ENCODE measurements at regions not wholly inside any gene's neighbourhood (a gene's known extent, or its start where the extent isn't known, plus 50 kb on each side); places are given as distances from the start of the nearest gene placed in this dataset.

GRCh38 chr5:126311766-126312165 is 111.4 kb upstream of the GRAMD2B start:
- TF ChIP-seq CTCF (IDR thresholded peaks at IDR 0.05; ENCODE audit: insufficient read depth, low read depth, low read length) = no peak
- no peak for DNase-seq (ENCODE audit: low read depth)
- H3K4me3 ChIP-seq (ENCODE audit: low read depth, low read length) = no peak overlapping the region

GRCh38 chr5:126315341-126315740 is 107.9 kb upstream of the GRAMD2B start:
- DNase-seq (ENCODE audit: low read depth) = no peak
- no peak overlapping the region for H3K4me3 ChIP-seq (ENCODE audit: low read depth, low read length)
- no peak for TF ChIP-seq CTCF (IDR thresholded peaks at IDR 0.05; ENCODE audit: insufficient read depth, low read depth, low read length)

GRCh38 chr5:126332326-126332725 is 90.9 kb upstream of the GRAMD2B start:
- H3K4me3 ChIP-seq (ENCODE audit: low read depth, low read length) = no peak overlapping the region
- TF ChIP-seq CTCF (IDR thresholded peaks at IDR 0.05; ENCODE audit: insufficient read depth, low read depth, low read length) = no peak
- no peak for DNase-seq (ENCODE audit: low read depth)

- TF ChIP-seq CTCF (IDR thresholded peaks at IDR 0.05; ENCODE audit: insufficient read depth, low read depth, low read length) = no peak
- H3K4me3 ChIP-seq (ENCODE audit: low read depth, low read length) = no peak overlapping the region
- DNase-seq (ENCODE audit: low read depth) = no peak
Measured at GRCh38 chr5:126334760-126335159, 88.4 kb upstream of the GRAMD2B start.

- TF ChIP-seq CTCF (IDR thresholded peaks at IDR 0.05; ENCODE audit: insufficient read depth, low read depth, low read length) = no peak
- peak; percentile 66 for DNase-seq (ENCODE audit: low read depth)
- no peak overlapping the region for H3K4me3 ChIP-seq (ENCODE audit: low read depth, low read length)
Measured at GRCh38 chr5:126335886-126336285, 87.3 kb upstream of the GRAMD2B start.

- no peak overlapping the region for H3K4me3 ChIP-seq (ENCODE audit: low read depth, low read length)
- no peak for DNase-seq (ENCODE audit: low read depth)
- TF ChIP-seq CTCF (IDR thresholded peaks at IDR 0.05; ENCODE audit: insufficient read depth, low read depth, low read length) = no peak
Measured at GRCh38 chr5:126338635-126339034, 84.6 kb upstream of the GRAMD2B start.

- H3K4me3 ChIP-seq (ENCODE audit: low read depth, low read length) = no peak overlapping the region
- peak; percentile 66 for TF ChIP-seq CTCF (IDR thresholded peaks at IDR 0.05; ENCODE audit: insufficient read depth, low read depth, low read length)
- peak; percentile 78 for DNase-seq (ENCODE audit: low read depth)
Measured at GRCh38 chr5:126339215-126339805, 83.9 kb upstream of the GRAMD2B start.

Measured in fibroblast of villous mesenchyme (primary cell).